ENCODE measurements at regions not wholly inside any gene's neighbourhood (a gene's known extent, or its start where the extent isn't known, plus 50 kb on each side); places are given as distances from the start of the nearest gene placed in this dataset.

GRCh38 chr13:71067165-71067815, 799.7 kb downstream of the DACH1 start:
- DNase-seq = no peak

GRCh38 chr13:71056581-71056980, 810.4 kb downstream of the DACH1 start:
- DNase-seq = no peak

GRCh38 chr13:71055644-71056043, 811.4 kb downstream of the DACH1 start:
- DNase-seq = no peak

- no peak for DNase-seq
Observed at GRCh38 chr13:71055047-71055446, 812.0 kb downstream of the DACH1 start.

GRCh38 chr13:71054358-71054757, 812.6 kb downstream of the DACH1 start:
- DNase-seq = no peak

GRCh38 chr13:71051573-71051972, 815.4 kb downstream of the DACH1 start:
- DNase-seq = no peak

GRCh38 chr13:71046360-71047079, 820.5 kb downstream of the DACH1 start:
- DNase-seq = no peak

GRCh38 chr13:71045101-71045500, 821.9 kb downstream of the DACH1 start:
- DNase-seq = no peak

GRCh38 chr13:71039440-71039839, 827.6 kb downstream of the DACH1 start:
- DNase-seq = no peak

GRCh38 chr13:71034018-71034417, 833.0 kb downstream of the DACH1 start:
- no peak for DNase-seq

- no peak for DNase-seq
Observed at GRCh38 chr13:71033026-71033425, 834.0 kb downstream of the DACH1 start.

GRCh38 chr13:71030784-71031183, 836.2 kb downstream of the DACH1 start:
- no peak for DNase-seq

- DNase-seq = no peak
Observed at GRCh38 chr13:71028884-71029283, 838.1 kb downstream of the DACH1 start.

- DNase-seq = no peak
Observed at GRCh38 chr13:71021825-71022422, 845.1 kb downstream of the DACH1 start.

GRCh38 chr13:71018995-71019394, 848.0 kb downstream of the DACH1 start:
- DNase-seq = no peak

GRCh38 chr13:71018544-71018943, 848.5 kb downstream of the DACH1 start:
- DNase-seq = no peak

GRCh38 chr13:71017607-71018006, 849.4 kb downstream of the DACH1 start:
- no peak for DNase-seq

GRCh38 chr13:71015516-71015915, 851.5 kb downstream of the DACH1 start:
- no peak for DNase-seq

GRCh38 chr13:71015021-71015420, 852.0 kb downstream of the DACH1 start:
- no peak for DNase-seq

- no peak for DNase-seq
Observed at GRCh38 chr13:71005919-71006318, 861.1 kb downstream of the DACH1 start.

GRCh38 chr13:70995338-70995737, 871.7 kb downstream of the DACH1 start:
- no peak for DNase-seq

GRCh38 chr13:70994191-70994590, 872.8 kb downstream of the DACH1 start:
- DNase-seq = no peak

- DNase-seq = no peak
Observed at GRCh38 chr13:70987043-70987442, 878.8 kb upstream of the KLHL1 start.

GRCh38 chr13:70985371-70985770, 877.1 kb upstream of the KLHL1 start:
- DNase-seq = no peak

All from DMS79 treated with DMSO at 0.1 percent for 48 hours (cell line).